ENCODE measurements at regions not wholly inside any gene's neighbourhood (a gene's known extent, or its start where the extent isn't known, plus 50 kb on each side); places are given as distances from the start of the nearest gene placed in this dataset.
"Not testable (repeated sequence)": the region's sequence is repeated elsewhere in the genome, so short reads cannot be mapped to it uniquely, and the experiment has no call there.

DNA sequence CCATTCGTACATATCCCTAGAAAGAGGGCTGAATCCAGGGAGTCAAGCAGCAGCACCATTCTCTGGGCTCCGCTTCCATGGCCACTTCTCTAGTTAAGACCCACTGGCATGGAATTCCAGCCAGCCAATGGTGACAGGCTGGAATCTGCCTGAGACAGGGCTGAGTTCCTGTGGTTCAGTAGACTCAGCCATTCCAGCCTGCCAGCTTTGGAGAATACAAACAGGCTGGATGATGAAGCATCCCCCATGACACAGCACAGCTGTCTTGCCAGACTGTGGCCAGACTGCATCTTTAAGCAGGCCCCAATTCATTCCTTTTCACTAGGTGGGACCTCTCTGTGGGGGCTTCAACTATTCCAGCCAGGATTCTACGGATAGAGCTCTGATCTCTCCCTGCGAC, 329.6 kb downstream of the XPNPEP1 start:
- TF ChIP-seq, protein P1, sequence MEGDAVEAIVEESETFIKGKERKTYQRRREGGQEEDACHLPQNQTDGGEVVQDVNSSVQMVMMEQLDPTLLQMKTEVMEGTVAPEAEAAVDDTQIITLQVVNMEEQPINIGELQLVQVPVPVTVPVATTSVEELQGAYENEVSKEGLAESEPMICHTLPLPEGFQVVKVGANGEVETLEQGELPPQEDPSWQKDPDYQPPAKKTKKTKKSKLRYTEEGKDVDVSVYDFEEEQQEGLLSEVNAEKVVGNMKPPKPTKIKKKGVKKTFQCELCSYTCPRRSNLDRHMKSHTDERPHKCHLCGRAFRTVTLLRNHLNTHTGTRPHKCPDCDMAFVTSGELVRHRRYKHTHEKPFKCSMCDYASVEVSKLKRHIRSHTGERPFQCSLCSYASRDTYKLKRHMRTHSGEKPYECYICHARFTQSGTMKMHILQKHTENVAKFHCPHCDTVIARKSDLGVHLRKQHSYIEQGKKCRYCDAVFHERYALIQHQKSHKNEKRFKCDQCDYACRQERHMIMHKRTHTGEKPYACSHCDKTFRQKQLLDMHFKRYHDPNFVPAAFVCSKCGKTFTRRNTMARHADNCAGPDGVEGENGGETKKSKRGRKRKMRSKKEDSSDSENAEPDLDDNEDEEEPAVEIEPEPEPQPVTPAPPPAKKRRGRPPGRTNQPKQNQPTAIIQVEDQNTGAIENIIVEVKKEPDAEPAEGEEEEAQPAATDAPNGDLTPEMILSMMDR (IDR thresholded peaks at IDR 0.05), result no peak
- no peak for DNase-seq (ENCODE audit: low spot score)
- H3K27ac ChIP-seq, result no peak overlapping the region
- no peak overlapping the region for H3K4me3 ChIP-seq

DNA sequence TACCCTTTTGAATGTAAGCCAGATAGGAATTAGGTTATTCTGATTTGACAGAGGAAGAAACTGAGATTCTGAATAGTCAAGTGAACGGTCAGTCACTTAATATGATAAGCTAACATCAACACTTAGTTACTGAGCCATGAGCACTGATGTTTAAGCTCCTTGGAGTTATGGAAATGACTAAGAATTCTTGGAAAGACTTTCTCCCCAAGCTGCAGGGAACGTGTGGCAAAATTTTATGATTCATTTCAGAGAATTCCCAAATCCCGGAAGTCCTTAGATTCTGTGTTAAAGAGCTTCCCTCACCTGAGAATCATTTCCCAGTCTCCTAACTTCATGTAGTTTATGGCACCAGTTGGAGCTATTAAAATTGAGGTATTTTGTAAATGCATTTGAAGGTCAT, 330.9 kb downstream of the XPNPEP1 start:
- DNase-seq (ENCODE audit: low spot score), result no peak
- H3K4me3 ChIP-seq, result no peak overlapping the region
- H3K27ac ChIP-seq, result no peak overlapping the region
- TF ChIP-seq, protein P1 (IDR thresholded peaks at IDR 0.05), result no peak

DNA sequence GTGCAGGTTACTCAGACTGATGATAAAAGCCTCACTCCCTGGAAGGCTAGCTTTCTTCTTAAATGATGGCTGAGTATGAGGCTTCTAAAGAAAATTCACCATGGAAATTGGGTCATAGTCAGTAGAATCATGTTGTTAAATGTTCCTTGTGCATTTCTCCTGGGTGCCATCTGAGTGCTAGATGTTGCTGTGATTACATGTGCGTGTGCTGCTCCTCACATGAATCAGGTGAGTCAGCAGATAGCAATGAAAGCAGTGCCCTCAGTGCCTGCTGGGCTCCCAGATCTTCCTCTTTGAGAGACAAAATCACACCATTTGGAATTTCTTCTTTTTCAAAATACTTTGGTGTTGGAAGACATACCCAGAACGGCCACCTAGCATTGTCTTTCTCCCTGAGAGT, 331.7 kb downstream of the XPNPEP1 start:
- TF ChIP-seq, protein P1 (IDR thresholded peaks at IDR 0.05), result no peak
- no peak overlapping the region for H3K27ac ChIP-seq
- no peak for DNase-seq (ENCODE audit: low spot score)

DNA sequence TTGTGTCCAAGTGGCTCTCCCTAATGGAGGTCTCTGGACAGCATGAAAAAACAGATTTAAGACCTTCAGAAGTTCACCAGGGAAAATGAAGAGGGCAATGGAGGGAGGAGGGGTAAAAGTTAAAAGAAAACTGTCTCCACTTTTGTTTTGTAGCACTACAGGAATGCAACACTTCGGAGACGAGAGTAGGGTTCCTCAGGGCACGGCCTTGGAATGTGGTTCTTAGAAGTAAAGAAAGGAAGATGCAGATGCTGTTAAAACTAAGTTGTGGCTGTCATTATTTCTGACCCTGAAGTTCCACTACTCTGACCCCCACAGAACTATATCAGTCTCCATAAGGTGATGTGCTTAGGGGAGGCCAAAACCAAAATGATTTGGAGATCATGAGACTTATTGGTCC, 335.1 kb downstream of the XPNPEP1 start:
- DNase-seq (ENCODE audit: low spot score), result no peak
- H3K4me3 ChIP-seq, result no peak overlapping the region
- TF ChIP-seq, protein P1 (IDR thresholded peaks at IDR 0.05), result no peak
- H3K27ac ChIP-seq, result no peak overlapping the region

More for the DNA sequence above, 331.7 kb downstream of the XPNPEP1 start:
- H3K4me3 ChIP-seq, result no peak overlapping the region

DNA sequence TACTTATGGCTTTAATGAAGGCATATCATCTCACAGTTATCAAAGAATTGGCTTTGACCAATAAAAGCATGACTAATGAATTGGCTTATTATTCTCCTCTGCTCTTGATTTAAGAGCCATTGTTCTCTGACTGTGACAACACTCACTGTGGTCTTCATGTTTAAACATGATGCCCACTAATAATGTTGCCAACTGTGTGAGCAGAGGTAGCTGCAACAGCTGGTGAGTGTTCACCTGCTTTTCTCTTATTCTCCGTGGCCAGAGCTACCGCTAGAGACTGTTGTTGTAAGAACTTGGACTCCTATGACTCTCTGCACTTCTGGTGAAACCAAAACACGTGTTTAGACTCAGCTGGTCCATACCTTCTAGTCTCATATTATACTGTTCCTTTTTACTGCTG, 335.9 kb downstream of the XPNPEP1 start:
- H3K4me3 ChIP-seq, result no peak overlapping the region
- no peak overlapping the region for H3K27ac ChIP-seq
- no peak for DNase-seq (ENCODE audit: low spot score)
- TF ChIP-seq, protein P1 (IDR thresholded peaks at IDR 0.05), result no peak

DNA sequence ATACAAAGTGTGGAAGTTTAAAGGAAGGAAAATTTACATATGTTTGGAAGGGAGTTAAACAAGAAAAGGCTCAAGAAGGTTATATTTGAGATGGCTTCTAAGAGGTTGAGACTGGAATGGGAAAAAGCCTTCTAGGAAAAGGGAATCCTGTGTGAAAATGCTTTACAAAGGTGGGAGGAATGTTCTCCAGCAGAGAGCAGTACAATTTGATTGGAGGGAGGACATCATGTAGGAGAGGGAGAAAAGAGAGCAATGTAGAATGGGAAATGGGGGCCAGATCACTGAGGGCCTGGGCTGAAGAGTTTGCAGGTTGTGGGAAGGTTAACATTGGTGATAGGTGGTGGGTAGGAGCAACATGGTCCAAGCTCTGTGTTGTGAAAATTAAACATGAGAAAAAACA, 366.9 kb downstream of the XPNPEP1 start:
- DNase-seq (ENCODE audit: low spot score), result no peak
- no peak overlapping the region for H3K27ac ChIP-seq
- no peak overlapping the region for H3K4me3 ChIP-seq
- TF ChIP-seq, protein P1 (IDR thresholded peaks at IDR 0.05), result no peak

DNA sequence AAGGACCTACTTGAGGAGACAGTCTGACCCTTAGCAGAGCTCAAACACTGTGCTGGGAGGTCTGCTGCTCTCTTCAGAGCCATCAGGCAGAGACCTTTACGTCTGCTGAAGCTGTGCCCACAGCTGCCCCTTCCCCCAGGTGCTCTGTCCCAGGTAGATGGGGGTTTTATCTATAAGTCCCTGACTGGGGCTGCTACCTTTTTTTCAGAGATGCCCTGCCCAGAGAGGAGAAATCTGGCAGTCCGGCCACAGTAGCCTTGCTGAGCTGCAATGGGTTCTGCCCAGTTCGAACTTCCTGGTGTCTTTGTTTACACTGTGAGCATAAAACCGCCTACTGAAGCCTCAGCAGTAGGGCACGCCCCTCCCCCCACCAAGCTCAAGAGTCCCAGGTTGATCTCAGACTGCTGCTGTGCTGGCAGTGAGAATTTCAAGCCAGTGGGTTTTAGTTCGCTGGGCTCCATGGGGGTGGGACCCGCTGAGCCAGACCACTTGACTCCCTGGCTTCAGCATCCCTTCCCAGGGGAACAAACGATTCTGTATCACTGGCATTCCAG, 381.2 kb downstream of the XPNPEP1 start:
- not testable (repeated sequence) for DNase-seq (ENCODE audit: low spot score); H3K4me3 ChIP-seq

DNA sequence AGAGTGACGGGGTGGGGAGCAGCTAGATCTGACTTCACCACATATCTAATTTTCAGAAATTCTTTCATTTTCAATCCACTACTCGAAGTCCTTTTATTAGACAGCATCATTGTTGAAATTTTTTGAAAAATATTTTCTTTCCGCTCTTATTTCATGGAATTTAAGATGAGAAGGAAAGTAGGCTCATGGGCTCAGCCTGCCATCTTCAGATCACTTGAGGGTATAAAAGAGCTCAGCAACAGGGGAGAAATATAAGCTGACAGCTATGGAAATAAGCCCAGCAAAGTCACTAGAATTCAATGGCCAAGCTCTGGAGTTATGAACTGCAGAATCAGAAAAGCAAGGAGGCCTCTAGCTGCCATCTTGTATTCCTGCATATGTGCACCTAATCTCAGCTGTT, 389.1 kb downstream of the XPNPEP1 start:
- TF ChIP-seq, protein P1 (IDR thresholded peaks at IDR 0.05), result no peak
- H3K27ac ChIP-seq, result no peak overlapping the region
- no peak for DNase-seq (ENCODE audit: low spot score)
- no peak overlapping the region for H3K4me3 ChIP-seq

More for the DNA sequence above, 381.2 kb downstream of the XPNPEP1 start:
- not testable (repeated sequence) for H3K27ac ChIP-seq
